ENCODE measurements at regions not wholly inside any gene's neighbourhood (a gene's known extent, or its start where the extent isn't known, plus 50 kb on each side); places are given as distances from the start of the nearest gene placed in this dataset.
"Not testable (repeated sequence)": the region's sequence is repeated elsewhere in the genome, so short reads cannot be mapped to it uniquely, and the experiment has no call there.

DNA sequence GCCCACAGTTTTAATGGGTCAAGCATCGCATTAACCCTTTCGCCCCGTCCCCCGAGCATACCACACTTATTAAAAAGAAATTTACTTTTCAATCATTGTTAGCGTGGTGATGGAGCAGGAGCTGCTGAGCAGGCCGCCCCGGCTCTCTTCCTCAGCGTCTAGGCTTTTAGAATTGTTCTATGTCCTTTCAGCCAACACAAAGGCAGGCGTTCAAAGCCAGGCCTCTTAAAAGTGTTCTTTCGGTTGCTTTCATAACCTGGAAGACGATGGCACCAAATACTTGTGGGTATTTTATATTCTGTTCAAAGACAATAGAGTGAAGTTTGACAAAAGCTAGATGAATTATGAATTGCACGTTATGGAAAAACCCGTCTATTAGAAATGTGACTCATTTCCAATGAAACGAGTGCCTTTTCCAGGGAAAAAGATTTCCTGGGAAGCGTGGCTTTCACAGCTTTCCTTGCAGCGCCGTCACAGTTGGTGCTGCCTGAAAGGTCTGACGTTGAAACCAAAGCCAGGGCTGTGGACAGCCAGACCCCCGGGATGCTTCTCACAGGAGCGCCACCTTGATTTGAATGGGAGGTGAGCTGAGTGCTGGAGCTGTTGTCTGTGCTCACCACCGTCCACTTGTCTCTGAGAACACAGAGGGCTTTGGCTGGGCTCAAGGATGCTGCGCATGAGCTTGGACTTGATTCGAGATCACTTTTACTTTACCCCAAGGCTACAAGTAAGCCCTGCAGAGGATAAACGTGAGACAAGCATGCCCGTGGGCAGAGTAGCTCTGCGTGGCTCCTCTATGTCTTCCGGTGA lies 78.8 kb downstream of the SOX1 start:
- DNase-seq (ENCODE audit: low spot score), result no peak

DNA sequence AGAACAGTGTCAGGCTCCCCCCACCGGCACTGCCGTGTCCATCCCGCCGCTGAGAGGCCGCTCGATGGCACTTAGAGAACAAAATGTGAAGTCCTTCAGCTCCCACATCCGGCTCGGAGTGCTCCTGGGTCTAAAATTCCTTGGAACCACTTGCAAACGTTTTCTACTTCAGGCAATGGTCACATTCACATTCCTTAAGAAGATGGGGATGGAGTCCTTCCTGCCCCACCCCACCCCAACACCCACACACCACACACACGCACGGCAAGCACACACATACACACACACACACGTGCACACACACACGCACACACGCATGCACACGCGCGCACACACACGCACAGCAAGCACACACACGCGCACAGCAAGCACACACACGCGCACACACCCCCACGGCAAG lies 83.4 kb downstream of the SOX1 start:
- DNase-seq (ENCODE audit: low spot score), result no peak

DNA sequence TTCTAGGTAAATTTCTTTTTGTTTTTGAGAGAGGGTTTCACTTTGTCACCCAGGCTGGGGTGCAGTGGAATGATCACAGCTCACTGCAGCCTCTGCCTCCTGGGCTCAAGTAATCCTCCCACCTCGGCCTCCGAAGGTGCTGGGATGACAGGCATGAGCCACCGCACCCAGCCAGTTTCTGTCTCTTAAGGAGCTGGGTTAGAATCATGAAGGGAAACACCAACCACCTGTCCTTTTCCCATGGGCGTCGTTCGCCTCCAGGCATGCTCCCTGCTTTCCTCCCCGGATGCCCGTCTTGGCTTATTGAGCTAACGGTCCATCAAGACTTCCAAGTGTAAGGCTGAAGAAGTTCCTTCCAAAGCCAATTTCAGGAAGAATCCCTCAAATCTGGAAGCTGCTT lies 85.9 kb downstream of the SOX1 start:
- DNase-seq (ENCODE audit: low spot score), result no peak

DNA sequence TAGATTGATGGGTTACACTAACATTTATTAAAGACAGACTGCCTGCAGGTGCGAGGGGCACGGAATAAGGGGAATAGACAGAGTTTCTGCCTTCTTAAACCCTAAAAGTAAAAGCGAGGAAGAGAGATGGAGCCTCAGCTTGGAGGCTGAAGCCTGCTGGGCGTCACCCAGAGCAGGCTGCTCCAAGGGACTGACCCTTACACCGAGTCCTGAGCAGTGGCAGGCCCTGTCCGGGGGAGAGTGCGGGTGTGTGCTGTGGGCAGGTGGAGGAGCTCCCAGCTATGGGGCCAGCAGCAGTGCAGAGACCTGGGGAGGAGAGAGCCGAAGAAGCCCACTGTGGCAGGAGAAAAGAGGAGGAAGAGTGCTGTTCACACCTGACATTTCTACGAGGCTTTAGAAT lies 86.4 kb downstream of the SOX1 start:
- DNase-seq (ENCODE audit: low spot score), result no peak

DNA sequence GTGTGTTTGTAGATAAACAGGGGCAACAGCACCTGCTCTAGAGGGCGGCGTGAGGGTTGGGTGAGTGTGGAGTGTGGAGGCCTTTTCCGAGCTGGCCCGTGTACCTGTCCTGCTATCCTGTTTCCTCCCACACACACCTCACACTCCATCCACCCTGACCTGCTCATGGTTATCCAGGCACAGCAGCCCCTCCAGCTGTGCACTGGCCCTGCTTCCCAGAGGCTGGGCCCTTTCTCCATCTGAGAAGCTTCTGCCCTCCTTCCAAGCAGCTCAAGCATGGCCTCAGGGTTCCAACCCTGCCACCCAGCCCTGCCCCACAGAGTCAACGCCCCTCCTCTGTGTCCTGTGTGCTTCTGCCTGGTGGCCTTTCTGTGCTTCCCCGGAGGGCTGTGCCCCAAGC lies 86.9 kb downstream of the SOX1 start:
- no peak for DNase-seq (ENCODE audit: low spot score)

DNA sequence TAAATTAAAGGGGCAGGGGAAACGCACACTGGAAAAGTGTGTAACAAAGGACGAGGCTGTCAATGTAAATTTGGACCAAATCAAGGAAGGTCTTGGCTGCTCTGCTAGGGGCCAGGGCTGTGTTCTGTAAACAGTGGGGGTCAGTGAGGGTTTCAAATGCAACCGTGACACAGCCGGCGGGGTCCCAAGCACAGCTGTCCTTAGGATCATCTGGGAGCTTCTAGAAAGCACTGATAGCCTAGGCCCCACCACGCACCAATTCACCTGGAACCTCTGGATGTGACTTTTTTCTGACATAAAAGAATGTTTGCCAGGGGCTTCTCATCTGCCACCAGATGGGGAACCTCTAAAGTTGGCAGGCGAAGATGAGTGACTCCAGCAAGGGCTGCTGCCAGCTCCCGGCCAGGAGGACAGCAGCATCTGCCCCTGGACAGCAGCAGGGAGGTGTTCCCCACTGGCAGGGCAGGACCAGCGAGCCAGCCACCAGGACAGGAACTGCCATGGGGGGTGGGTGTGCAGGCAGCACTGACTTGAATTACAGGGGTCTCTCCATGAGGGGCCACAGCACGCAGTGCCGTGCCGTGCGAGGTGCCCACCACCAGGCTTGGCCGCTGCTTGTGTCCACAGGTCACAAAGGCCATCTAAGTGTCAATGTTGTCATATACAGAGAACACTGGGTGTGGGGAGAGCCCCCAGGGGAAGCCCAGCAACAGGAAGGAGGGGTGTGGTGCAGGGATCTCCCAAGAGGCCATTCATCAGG lies 87.5 kb downstream of the SOX1 start:
- DNase-seq (ENCODE audit: low spot score), result no peak

DNA sequence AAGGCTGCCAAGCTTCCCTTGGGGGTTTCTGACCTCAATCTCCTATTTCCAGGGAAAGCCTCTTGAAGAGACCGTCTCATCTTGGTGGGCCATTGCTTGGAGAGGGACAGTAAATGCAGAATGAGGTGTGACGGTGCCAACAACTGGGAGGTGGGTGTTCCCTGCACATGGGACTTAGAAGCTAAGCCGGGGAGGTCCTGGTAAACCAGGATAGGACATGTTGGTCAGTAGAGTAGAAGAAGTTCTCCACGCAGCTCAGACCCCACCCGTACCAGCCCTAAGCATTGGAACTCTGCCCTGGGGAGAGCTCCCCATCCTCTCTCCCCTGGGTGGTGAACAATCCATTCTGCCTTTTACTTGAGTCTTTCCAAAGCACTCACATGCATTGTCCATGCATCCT lies 92.0 kb downstream of the SOX1 start:
- no peak for DNase-seq (ENCODE audit: low spot score)

DNA sequence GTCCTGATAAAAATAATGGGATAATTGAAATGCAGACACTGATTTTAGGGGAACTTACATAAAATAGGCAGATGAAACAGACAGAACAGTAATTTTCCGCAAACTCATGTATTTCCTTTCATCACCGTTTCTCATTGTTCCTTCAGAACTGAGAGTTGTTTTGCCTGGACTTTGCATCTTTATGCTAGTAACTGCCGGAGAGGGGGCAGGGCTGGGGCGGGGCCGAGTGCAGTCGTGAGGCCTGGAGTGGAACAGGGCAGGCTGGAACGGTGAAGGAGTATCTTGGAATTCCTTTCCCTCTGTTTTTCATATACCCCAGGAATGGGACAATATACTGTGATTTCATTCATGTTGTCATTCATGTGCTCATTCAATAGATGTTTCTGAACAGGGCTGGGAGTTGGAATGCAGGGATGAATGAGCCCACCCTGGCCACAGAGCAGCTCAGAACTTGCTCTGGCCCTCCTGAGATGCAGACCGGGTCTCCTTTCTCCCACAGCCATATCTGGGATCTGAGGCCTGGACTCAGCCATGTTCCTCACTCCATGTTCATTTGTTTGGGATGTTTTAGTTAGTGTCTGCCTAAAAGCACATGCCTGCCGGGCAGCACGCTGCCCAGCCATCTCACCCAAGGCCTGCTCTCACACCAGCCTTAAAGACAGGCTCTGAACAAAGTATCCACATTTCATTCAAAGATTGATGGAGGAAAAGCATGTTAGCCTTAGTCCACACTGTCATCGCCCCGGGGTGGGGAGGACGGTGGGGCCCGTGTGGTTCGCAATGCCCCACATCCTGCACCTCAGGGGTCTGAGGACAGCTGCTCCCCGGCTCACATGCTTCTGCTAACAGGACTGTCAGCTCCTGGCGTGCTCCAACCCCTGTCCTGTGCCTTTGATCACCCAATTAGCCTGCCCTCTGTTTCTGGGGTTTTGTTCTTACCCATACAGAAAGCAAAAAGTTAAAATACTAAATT lies 92.9 kb downstream of the SOX1 start:
- DNase-seq (ENCODE audit: low spot score), result peak; percentile 50

DNA sequence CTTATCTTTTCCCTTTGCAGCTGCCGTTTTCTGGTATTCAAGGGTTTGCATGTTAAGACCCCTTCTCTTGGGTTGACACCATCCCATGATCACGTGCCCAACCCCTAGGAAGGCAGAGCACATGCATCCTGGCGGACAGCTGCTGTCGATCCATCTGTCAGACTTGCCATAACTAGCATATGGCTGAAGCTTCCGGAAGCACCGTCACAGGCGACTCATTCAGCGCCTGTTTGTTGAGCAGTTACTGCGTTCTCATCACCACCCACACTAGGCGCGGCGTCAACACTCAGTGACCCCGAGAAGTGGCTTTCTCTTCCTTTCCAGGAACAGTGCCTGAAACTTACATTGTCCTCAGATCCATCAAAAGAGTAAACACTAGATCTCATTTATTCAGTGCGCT lies 93.6 kb downstream of the SOX1 start:
- DNase-seq (ENCODE audit: low spot score), result no peak

DNA sequence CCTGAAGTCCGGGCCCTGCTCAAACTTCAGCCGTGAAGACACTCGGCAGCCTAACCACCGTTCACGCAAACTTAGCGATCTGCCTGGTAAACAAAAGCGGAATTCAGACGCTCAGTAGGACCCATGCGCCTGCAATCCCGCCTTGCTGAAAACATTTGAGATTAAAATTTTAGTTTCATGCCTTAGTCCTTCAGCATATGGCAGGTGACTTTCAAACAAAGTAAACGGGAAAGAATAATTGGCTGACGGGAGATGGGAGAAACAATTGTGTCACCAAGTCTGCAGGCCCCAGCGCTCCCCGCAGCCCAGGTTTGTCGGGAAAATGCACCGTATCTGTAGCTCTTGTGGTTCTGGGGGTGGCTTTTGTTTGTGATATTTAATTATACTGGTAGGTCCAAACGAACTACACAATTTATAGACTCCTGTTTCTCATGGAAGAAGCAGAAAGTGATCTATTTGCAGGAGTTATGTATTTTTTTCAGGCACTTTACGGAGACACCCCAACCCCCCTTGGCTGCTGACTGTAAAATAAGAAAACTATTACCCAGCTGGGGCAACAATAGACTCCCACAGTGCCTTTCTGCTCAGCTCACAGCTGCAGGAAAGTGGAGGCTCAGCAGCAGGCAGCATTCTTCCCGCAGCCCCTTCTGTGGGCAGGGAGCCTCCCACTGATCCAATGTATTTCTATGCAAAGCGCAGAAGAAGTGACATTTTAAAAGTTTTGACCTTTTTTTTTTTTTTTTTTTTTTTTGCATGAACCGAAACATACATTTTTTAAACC lies 94.8 kb downstream of the SOX1 start:
- DNase-seq (ENCODE audit: low spot score), result no peak

DNA sequence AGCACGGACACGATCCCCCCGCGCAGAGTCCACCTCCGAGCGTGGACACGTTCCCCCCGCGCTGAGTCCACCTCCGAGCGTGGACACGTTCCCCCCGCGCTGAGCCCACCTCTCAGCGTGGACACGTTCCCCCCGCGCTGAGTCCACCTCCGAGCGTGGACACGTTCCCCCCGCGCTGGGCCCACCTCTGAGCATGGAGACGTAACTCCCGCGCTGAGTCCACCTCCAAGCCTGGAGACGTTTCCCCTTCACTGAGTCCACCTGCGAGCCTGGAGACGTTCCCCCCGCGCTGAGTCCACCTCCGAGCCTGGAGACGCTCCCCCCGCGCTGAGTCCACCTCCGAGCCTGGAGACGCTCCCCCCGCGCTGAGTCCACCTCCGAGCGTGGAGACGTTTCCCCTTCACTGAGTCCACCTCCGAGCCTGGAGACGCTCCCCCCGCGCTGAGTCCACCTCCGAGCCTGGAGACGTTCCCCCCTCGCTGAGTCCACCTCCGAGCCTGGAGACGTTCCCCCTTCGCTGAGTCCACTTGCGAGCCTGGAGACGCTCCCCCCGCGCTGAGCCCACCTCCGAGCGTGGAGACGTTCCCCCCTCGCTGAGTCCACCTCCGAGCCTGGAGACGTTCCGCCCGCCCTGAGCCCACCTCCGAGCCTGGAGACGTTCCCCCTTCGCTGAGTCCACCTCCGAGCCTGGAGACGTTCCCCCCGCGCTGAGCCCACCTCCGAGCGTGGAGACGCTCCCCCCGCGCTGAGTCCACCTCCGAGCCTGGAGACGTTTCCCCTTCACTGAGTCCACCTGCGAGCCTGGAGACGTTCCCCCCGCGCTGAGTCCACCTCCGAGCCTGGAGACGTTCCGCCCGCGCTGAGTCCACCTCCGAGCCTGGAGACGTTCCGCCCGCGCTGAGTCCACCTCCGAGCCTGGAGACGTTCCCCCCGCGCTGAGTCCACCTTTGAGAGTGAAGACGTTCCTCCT lies 97.0 kb downstream of the SOX1 start:
- DNase-seq (ENCODE audit: low spot score), result not testable (repeated sequence)

DNA sequence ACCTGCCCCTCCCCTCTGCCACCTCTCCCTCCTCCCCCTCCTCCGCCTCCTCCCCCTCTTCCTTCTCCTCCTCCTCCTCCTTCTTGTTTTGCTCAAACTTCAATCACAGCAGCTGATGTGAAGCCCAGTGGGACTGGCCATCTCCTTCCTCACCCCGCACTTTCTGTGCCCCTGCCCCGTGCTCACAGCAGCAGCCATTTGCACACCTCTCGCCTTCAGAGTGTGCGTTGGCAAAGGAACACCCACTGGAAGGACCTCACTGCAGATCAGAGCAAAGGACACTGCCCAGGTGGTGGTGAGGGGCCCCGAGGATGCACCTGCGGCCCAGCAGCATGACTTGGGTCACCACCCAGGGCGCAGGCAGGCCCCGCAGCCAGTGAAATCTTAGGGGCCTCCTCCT lies 98.8 kb downstream of the SOX1 start:
- DNase-seq (ENCODE audit: low spot score), result no peak

DNA sequence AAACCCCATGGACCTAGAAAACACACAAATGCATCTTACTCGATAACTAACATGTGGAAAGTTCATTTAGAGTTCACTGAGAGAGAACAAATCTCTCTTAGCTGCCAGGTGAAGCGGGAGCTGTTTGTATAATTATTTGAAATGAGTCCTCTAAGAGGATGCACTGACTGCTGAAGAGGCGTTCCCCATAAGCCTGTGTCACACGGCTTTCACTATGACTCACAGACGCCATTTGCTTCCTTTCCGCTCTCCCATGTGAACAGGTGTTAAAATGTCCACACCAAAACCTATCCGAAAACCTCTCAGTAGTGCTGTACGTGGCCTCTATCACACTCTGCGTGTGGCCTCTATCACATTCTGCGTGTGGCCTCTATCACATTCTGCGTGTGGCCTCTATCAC lies 101.8 kb downstream of the SOX1 start:
- DNase-seq (ENCODE audit: low spot score), result no peak

DNA sequence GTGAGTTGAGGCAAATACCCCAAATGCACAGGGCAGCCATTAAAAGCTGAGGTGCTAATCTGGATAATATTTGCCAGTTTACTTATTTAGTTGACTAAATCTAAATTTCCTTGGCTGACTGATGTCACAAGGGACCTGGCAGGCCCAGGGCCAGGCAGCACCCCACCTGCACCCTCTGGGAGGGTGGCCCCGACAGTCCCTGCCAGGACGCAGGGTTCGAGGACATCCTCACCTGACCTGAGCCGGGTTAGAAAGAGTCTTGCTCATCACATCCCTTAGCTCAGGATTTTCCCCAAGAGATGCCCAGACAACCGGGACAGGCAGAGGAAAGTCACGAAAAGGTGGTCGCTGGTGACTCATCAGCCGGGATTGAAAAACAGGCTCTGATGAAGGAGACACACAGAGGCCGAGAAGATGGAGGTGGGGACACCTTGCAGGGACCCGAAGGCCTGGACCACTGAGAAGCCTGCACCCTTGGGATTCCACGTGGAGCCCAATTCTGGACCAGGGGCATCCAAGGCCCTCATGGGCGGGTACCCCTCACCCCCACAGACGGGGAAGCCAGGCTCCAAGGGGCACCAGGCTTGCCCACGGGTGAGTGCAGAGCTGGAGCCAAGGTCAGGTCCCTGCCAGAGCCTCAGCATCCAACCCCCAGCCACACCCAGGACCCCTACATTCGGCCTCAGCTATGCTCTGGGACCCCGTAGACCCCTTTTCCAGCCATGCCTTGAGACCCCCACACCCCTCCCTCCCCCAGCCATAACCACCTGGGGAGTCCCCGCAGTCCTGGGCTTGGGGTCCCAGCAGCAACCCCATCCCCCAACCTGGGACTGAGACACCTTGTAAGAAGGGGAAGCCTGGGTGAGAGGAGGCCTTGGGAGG lies 103.2 kb downstream of the SOX1 start:
- no peak for DNase-seq (ENCODE audit: low spot score)

DNA sequence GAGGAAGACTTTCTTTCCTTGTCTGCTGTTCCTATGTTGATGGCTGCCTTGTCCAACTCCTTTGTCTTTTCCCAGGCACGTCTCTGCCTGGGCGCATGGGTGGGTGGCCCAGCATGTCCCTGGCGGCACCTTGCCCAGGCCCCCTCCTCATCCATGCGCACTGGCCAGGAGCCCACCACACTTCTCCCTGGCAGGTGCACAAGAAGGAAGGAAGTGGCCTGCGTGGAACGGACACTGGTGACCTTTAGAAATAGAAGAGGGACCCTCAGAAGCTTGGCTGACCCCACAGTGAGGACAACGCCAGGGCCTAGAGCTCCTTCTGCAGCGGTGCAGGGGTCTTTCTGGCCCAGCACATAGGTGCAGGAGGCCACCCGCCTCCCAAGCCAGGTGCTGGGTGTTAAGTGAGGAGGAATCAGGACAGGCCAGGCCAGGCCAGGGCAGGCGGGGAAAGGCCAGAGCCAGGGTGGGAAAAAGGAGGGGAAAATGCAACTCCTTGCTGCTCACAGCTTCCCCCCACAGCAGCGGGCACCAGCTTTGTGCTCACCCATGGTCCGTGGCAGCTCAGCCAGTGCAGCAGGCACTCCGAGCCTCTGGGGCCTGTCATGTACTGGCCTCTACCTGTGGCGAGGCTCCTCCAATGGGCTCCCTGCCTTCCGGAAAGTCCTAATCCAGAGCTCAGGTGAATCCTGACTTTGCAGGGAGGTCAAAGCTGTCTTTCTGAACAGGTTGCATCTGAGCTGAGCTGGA lies 104.0 kb downstream of the SOX1 start:
- DNase-seq (ENCODE audit: low spot score), result no peak

DNA sequence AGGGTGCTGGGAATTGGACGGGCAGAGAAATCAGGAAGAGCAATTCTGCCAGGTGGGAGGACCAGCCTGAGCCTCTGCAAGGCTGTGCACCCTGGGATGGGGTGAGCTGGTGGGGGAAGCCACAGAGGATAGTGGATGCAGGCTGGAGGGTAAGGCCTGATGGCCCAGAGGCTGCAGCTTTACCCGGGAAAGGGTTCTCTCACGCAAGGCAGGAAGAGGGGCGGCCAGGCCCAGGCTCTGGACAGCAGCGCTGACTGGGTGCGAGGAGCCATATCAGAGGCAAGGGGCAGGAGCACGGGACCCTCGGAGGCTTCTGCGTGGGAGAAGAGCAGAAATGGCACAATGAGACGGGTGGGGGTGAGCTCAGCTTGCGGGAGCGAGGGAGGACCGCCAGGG lies 104.6 kb downstream of the SOX1 start:
- DNase-seq (ENCODE audit: low spot score), result no peak

DNA sequence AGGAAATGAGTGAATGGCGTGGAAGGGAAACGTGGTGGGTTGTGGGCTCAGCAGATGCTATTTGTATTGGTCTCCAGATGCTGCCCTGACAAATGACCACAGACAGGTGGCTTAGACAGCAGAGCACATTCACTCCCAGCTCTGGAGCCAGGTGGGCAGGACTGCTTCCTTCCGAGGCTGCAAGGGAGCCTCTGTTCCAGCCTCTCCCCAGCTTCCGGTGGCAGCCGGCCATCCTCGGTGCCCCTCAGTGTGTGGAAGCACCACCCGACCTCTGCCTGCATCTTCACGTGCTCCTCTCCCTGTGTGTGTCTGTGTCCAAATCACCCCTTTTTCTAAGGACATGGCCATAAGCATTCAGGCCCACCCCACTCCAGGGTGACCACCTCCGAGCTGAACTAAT lies 105.1 kb downstream of the SOX1 start:
- no peak for DNase-seq (ENCODE audit: low spot score)

DNA sequence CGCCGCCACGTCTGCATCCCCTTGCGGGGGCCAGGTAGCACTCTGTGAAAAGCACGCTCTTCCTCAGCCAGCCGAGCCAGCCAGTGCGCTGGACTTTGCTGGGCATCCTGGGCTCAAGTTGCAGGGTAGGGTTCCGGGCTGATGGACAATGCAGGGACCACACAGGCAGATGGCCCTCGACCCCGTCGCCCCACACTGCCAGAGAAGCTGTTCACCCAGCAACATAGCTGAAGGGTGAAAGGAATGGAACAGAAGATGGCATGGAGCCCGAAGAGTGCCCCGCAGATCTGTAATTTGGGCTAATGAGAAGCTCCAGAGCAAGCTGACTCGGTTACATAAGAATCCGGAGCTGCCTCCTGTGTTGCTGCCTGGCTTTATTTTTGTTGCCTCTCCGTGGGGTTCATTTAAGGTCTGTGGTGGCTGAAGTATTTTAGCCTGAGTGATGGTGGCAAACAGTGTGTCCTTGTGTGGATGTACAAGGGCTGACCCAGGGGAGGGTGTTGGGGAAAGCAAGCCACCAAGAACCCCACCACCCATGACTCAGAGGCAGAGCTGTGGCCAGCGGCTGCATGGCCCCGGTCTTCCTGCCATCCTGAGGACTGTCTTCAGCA lies 105.8 kb downstream of the SOX1 start:
- DNase-seq (ENCODE audit: low spot score), result no peak

All from HuH-7 (cell line).